Activated naive CD4-positive, alpha-beta T cell treated with anti-CD3 and anti-CD28 coated beads, Interleukin-2, amount 50 U/mL, for 16 hours (primary cell): ENCODE measurements at regions not wholly inside any gene's neighbourhood (a gene's known extent, or its start where the extent isn't known, plus 50 kb on each side); places are given as distances from the start of the nearest gene placed in this dataset.
A peak's percentile ranks its signal among the peaks of the same experiment; 100 is the strongest.

ENCODE experiments used
- DNase-seq: peaks from one replicate; pipeline ENCODE4 v3.0.0-alpha.2; 2020

GRCh38 chr7:424961-425793, 94.5 kb downstream of the PDGFA start:
- no peak for DNase-seq

- no peak for DNase-seq
Observed at GRCh38 chr7:425794-426188, 93.9 kb downstream of the PDGFA start.

DNA sequence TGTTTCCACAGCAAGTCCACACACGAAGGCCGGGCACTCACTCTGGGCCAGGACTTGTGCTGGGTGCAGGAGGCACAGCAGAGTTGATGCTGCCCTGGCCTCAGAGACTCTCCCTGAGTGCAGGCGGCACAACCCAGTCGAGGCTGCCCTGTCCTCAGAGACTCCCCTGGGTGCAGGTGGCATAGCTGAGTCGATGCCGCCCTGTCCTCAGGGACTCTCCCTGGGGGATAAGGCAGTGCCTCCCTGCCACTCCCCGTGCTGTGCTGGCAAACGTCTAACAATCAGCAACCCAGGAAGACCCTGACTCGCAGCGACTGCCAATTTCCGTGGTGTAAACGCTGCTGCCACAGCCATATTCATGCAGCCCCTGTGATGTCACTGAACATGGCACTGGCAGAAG, 93.1 kb downstream of the PDGFA start:
- DNase-seq: no peak

DNA sequence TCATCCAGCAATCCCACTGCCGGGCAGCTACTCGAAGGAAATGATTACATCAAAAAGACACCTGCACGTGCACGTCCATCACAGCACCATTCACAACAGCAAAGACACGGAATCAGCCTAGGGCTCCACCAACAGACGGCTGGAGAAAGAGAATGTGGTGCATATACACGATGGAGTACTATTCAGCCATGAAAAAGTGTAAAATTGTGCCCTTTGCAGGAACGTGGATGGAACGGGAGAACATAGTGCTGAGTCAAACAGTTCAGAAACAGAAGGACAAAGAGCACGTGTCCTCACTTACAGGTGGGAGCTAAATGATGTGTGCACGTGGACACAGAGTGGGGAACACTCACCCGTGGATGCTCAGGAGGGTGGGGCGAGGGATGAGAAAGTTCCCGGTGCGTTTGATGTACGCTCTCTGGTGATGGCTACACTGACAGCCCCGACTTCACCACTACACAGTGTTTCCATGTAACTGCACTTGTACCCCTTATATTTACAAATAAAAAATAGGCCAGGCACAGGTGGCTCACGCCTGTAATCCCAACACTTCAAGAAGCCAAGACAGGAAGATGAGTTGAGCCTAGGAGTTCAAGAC, 92.0 kb downstream of the PDGFA start:
- no peak for DNase-seq

GRCh38 chr7:428387-428786, 91.3 kb downstream of the PDGFA start:
- no peak for DNase-seq

DNA sequence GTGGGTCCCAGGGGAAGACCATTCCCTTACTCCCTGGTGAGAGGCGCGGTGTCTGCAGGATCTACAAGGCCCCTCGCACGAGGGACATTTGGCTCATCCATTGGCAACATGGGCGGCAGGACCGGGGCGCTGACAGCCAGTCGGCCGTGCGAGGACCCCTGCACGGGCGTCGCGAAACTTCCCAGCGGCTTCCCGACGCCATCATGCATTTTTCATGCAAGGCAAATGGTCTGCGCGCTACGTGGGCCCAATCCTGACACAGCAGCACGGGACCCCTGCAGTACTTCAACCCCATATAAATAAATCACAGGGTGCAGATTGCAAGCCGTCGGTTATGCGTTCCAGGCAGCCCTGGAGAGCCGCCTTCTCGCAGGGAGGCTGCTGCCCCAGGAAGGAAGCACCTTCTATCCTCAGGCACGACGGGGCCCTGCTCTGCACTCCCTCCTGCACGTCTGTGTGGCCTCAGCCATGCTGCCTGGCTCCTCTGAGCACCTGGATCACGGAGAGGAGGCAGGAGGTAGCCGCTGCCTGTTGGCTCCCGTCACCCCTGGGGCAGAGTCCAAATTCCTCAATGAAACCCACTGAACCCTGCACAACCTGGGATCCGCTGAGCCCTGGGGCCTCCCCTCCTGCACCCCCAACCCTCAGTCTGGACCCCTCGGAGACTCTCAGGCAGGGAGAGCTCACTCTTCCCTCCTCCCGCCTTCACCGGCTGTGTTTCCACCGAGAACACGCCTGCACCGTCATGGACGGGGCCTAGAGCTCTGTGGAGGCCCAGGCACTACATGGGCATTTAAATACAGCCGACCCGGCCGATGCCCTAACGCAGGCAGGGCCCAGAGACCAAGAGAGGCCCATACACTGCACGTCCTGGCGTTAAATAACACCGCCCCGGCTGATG, 90.5 kb downstream of the PDGFA start:
- DNase-seq: no peak

DNA sequence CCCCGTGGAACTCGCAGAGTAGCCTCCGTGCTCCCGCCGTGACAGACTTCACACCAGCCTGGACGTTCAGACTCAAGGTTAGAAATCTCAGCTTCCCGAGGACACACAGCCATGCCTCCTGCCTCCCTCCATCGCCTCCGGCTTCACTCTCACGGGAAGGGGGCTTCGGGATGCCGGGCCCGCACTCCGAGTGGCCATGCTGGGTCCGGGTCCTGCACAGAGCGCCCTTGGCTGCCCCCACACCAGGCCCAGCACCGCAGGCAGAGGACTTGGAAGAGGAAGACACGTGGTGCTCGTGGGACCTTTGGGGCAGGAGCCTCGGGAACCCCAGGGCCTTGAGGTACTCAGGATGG, 89.8 kb downstream of the PDGFA start:
- no peak for DNase-seq

- DNase-seq: no peak
Observed at GRCh38 chr7:431041-431440, 88.6 kb downstream of the PDGFA start.

DNA sequence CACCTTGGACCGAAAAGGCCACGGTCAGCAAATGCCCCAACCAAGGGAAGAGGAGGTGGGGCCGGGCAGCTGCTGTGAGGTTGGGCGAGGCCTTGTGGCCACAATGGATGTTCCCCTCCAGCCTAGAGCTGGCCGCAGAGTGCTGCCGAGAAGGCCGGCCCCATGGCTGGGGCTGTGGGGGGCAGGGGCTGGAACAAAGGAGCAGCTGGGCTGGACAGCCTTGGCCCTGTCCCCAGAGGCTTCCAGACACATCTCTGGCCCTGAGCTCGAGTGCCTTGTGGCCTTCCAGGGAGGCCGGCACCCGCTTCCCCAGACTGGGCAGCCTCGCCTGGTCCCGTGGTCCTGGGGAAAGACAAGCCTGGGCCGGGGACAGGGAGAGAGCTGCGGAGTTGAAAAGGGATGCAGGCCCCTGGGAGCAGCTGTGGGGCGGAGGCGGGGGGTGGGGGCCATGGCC, 88.0 kb downstream of the PDGFA start:
- no peak for DNase-seq

- DNase-seq: no peak
Observed at GRCh38 chr7:432256-432655, 87.4 kb downstream of the PDGFA start.

GRCh38 chr7:432933-433332, 86.7 kb downstream of the PDGFA start:
- no peak for DNase-seq

DNA sequence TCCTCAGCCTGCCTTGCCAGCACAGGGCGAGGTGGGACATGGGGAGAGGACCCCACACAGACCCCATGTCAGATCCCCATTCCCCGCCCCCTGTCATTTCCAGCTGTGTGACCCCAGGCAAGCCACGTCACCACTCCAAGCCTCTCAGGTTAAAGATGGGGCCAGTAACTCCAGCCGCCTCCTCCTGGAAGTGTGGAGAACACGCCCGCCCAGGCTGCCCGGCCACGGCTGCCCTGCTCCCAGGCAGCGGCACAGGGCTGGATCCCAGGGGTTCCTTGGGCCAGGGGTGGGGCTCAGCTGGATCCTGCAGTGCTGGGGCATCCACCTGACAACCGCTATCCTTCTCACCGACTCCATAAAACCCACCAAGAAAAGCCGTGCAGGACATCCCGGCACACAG, 86.1 kb downstream of the PDGFA start:
- DNase-seq: no peak

DNA sequence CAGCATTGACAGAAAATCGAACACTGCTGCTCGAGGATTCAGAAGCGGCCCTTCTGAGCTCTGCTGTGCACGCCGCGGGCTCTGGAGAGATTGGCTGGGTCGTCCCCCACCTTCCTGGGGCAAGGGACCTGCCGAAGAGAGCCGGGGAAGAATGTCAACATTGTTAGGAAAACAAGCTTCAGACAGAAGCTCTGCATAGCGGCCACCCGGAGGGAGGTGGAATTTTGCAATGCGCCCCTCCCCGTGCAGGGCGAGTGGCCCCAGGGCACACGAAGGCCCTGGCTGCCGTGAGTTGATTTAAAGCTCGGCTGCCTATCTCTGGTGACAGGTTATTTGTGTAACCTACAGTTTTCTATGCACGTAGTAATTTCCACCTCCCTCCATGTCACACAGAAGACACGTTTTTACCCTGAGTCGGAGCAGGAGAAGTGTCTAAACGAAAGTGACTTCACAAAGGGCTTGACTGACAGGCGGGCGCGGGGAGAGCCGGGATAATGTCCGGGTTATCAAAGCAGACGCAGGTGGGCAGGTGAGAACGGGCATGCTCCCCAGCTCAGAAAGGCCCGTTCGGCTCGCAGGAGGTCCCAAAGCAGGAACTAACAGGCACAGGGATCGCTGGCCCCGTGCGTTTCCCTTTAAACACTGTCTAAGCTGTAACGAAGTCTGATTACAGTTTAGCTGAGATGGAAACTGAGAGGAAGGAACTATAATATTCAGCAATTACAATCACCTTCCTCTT, 84.6 kb downstream of the PDGFA start:
- no peak for DNase-seq

DNA sequence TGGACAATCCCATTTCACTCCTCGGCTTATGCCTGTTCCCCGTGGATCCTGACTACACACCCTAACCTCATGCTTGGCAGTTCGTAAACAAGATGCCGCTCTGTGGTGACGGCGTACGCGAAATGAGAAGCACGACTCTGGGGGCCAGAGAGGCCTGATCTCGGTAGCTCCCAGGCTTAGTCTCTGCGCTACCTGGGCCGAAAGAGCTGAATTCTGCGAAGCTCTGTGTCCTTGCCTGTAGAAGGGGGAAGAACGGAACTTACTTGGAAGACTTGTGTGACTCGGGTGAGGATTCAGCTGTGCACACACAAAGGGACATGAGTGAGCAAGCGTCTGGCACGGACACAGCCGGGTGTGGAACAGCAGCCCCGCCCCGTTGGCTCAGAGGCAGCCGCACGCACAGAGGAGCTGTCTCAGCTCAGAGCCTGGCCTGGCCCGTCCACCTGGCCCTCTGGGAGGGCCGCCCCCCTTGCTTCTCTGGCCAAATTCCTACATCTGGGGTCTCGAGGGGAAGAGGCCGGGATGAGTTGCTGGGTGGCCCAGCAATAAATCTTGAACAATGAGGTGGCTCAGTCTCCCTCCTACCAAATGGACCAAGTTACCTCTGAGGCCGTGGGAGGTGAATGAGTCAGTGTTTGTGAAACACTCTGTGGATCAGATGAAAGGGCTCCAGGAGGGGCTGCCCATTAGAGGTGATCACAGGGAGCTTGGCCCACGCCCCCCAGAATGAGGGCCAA, 83.8 kb downstream of the PDGFA start:
- peak; percentile 40 for DNase-seq

DNA sequence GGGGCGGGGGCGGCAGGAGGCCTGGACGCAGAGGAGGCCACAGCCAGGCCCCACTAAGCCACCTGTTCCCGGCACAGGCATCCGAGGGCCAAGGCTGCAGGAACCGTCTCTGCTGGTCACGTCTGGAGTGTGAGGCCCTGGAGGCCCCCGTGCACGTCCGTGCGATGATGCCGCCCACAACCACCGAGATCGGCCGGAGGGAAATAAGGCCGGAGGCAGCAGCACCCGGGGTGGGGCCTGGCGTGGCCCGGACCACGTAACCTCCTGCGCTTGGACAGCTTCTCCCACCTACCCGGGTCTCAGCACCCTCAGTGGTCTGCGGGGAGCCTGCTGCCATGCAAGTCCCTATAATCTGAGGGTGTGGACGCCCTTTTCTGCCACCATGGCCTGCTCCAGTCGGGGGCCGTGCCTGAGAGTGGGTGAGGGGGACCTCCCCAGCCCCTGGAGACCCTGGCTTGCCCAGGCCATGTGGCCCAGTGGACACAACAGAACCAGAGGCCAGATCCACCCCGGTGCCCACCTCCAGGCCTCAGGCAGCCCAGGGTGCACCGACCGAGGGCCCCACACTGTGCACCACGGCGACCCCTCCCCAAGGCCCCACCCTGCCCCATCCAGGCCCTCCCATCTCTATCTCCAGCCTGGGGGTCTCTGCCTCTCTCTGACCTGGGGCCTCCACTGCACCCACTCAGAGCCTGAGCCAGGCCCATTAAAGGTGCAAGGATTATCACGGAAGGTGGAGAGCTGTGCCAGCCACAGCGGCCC, 83.1 kb downstream of the PDGFA start:
- no peak for DNase-seq

DNA sequence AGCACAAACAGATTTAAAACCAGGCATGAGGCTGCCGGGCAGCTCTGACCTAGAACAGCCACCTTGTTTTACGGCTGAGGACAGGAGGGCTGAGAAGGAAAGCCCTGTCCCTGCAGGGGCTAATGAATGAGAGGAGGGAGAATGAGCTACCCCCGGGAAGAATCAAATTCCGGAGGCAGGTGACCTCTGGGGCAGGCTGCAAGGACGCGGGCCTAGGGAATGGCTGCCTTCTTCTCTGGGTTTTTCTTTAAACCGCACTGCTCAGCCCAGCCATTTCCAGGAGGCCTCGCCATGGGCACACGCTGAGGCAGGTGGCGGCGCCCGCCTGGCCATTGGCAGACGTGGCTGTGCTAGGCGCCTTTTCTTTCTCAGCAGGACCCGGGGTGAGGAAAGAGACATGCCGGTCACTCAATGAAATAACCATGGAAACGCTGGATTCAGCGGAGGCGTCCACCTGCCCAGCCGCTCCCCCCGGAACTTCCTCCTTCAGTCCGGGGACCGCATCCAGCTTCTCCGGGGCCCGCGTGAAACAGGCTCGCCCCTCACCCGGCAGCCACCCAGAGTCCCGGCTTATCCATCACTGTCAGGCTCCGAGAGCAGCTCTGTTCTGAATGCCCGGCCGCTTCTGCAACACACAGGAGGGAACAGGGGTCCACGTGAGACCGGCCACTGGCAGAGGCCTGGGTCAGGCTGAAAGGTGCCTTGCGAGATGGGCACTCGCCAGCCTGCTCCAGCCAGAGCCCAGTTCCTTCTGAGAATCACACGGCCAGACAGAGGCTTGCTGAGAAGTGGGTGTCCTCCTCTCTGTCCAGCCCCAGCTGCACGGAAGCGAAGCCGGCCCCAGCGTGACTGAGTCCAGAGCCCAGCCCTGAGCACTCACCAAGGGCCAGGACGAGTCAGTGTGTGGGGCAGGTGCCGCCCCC, 82.1 kb downstream of the PDGFA start:
- no peak for DNase-seq

DNA sequence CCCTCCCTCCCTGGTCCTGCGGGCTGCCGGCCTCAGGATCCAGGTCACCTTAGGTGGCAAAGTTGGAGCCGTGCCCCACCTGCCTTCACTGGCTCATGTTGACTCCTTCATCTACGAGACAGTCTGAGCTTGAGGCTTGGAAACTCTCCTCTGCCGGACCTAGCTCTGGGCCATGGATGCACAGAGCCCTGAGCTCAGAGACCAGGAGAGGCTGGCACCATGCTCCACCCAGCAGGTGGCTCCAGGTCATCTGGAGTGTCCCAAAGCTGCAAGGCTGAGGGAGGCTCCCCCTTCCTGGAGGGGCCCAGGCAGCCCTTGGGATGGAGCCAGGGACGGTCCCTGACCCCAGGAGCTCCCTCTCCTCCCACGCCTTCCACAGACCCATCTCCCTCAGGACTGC, 81.3 kb downstream of the PDGFA start:
- DNase-seq: no peak

GRCh38 chr7:438916-439315, 80.7 kb downstream of the PDGFA start:
- no peak for DNase-seq

DNA sequence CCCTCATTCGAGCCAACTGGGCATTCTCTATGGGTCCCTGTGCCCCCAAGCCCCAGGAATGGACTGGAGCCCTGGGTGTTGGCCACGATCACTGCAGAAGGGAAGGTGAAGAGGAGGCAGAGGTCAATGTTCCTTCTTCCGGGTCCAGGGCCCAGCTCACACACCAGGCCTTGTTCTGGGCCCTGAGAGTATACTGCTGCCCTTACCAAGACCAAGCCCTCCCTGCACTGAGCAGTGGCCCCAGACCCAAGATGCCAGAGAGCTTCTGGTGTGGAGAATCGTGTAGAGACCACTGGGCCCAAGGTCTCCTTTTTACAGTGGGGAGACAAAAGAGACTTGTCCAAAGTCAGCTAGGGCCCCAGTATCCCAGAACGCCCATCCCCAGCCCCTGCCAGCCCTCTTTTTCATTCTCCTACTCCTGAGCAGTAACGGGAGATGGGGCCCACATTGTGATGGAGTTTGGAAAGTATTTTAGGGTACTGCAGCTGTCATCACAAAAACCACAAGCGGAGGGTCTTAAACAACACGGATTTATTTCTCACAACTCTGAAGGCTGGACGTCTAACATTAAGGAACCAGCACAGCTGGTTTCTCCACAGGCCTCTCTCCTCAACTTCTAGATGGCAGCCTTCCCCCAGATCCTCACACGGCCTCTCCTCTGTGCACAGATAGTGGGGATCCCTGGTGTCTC, 79.4 kb downstream of the PDGFA start:
- no peak for DNase-seq
